Fibroblast of lung (primary cell): ENCODE measurements at regions not wholly inside any gene's neighbourhood (a gene's known extent, or its start where the extent isn't known, plus 50 kb on each side); places are given as distances from the start of the nearest gene placed in this dataset.

Experiments
- CTCF ChIP-seq, 2 donors: IDR thresholded peaks in 1 of 2; conservative IDR thresholded peaks in 1 of 2; 1 replicate in 1 of 2; 2 replicates in 1 of 2; pipeline ENCODE4 v1.5.1; 2011 to 2012; ENCODE audit warnings: low read length in 2 of 2, control low read depth in 1 of 2, inconsistent platforms in 1 of 2, low read depth in 1 of 2, mild to moderate bottlenecking in 1 of 2
- EZH2 ChIP-seq: IDR thresholded peaks from 2 replicates; pipeline ENCODE4 v1.5.1; 2012; ENCODE audit warnings: low read length, control low read depth, mild to moderate bottlenecking; ENCODE audit errors: missing control alignments

- no peak for TF ChIP-seq CTCF (conservative IDR thresholded peaks at IDR 0.05 in 1 of 2, IDR thresholded peaks at IDR 0.05 in 1 of 2; ENCODE audit: low read depth in 1 of 2, low read length in 2 of 2)
- TF ChIP-seq EZH2 = no peak
These were observed 426.7 kb downstream of the ZSWIM6 start for GRCh38 chr5:61758711-61759110.
